Endothelial cell of umbilical vein (primary cell): ENCODE measurements at regions not wholly inside any gene's neighbourhood (a gene's known extent, or its start where the extent isn't known, plus 50 kb on each side); places are given as distances from the start of the nearest gene placed in this dataset.

ENCODE experiments used
- BruUV-seq: library from RNA; stranded (reverse); fragments of 400-500 nt; replicated peaks from 2 replicates; lab custom pipeline; 2021; lab: Mats Ljungman, UMichigan
- CTCF ChIA-PET: fragments of 300-600, 350-600 bp; sonication (Branson Sonifier 250); formaldehyde crosslinking; loops from one replicate; lab custom pipeline; 2021; ENCODE audit warnings: antibody characterized with exemption, inconsistent platforms; lab: Charles Lee
- POLR2A ChIA-PET: fragments of 300-600, 350-600 bp; sonication (Branson Sonifier 250); formaldehyde crosslinking; loops from one replicate; lab custom pipeline; 2021; ENCODE audit warnings: antibody characterized with exemption, inconsistent platforms; lab: Charles Lee
- DNase-seq: peaks from one replicate; pipeline ENCODE4 v3.0.0-alpha.2; 2011; ENCODE audit warnings: low read depth, low spot score
- FAIRE-seq: peaks from 2 replicates; lab custom pipeline; 2011; peaks lifted over from hg19 to GRCh38; lab: Jason Lieb, UNC
- H2AFZ ChIP-seq: 2 replicates; pipeline ENCODE4 v1.6.0; 2012; ENCODE audit warnings: low read depth, low read length, control low read depth, inconsistent platforms
- H3K27ac ChIP-seq: 2 replicates; pipeline ENCODE4 v1.5.1; 2011; ENCODE audit warnings: low read depth, mild to moderate bottlenecking, control low read depth, low read length, moderate library complexity; ENCODE audit not compliant: insufficient read depth
- H3K27me3 ChIP-seq, 2 experiments: 2 replicates each; pipeline versions ENCODE4 v1.6.0 to v1.6.1; 2011; ENCODE audit warnings: low read length in 2 of 2, mixed read lengths in 1 of 2; ENCODE audit not compliant: control insufficient read depth in 2 of 2, insufficient read depth in 2 of 2
- H3K36me3 ChIP-seq, 2 experiments: 2 replicates in 1 of 2; 3 replicates in 1 of 2; pipeline ENCODE4 v1.5.1; 2011; ENCODE audit warnings: low read length in 2 of 2, mild to moderate bottlenecking in 1 of 2, moderate library complexity in 1 of 2; ENCODE audit not compliant: control insufficient read depth in 2 of 2, insufficient read depth in 2 of 2; ENCODE audit errors: extremely low read depth in 1 of 2
- H3K4me1 ChIP-seq: 3 replicates; pipeline ENCODE4 v1.5.1; 2011; ENCODE audit warnings: mild to moderate bottlenecking, low read length; ENCODE audit not compliant: control insufficient read depth, insufficient read depth; ENCODE audit errors: extremely low read depth
- H3K4me2 ChIP-seq: 2 replicates; pipeline ENCODE4 v1.6.1; 2011; ENCODE audit warnings: low read length, control low read depth, mixed read lengths; ENCODE audit not compliant: insufficient read depth
- H3K4me3 ChIP-seq, 3 experiments: fragments of 200-600 bp in 1 of 3; sonication (generic), shearing (Covaris generic) in 1 of 3; replicated peaks in 1 of 3; 2 replicates each; pipeline ENCODE4 v1.5.1; 2011 to 2016; ENCODE audit warnings: control low read depth in 3 of 3, low read length in 3 of 3, mild to moderate bottlenecking in 2 of 3, inconsistent platforms in 1 of 3, low read depth in 1 of 3, moderate library complexity in 1 of 3; ENCODE audit not compliant: insufficient read depth in 1 of 3
- H3K79me2 ChIP-seq: 2 replicates; pipeline ENCODE4 v1.6.0; 2012; ENCODE audit warnings: low read length, inconsistent platforms; ENCODE audit not compliant: control insufficient read depth, insufficient read depth
- H3K9ac ChIP-seq: replicated peaks from 2 replicates; pipeline ENCODE3; 2011; ENCODE audit warnings: low read length, control low read depth; ENCODE audit not compliant: insufficient read depth; ENCODE audit errors: extremely low read depth
- H3K9me1 ChIP-seq: replicated peaks from 3 replicates; pipeline ENCODE4 v1.6.0; 2011; ENCODE audit warnings: mild to moderate bottlenecking, low read length; ENCODE audit not compliant: control insufficient read depth, insufficient read depth; ENCODE audit errors: extremely low read depth
- H3K9me3 ChIP-seq: replicated peaks from 2 replicates; pipeline ENCODE4 v1.5.1; 2012; ENCODE audit warnings: low read length, inconsistent platforms; ENCODE audit not compliant: control insufficient read depth, insufficient read depth
- H4K20me1 ChIP-seq: replicated peaks from 2 replicates; pipeline ENCODE3; 2011; ENCODE audit warnings: mild to moderate bottlenecking, low read length; ENCODE audit not compliant: control insufficient read depth, insufficient read depth; ENCODE audit errors: extremely low read depth
- CTCF ChIP-seq, 2 donors: IDR thresholded peaks; 1 replicate in 1 of 2; 2 replicates in 1 of 2; pipeline ENCODE4 v1.5.1; 2011; ENCODE audit warnings: low read length in 2 of 2, mild to moderate bottlenecking in 2 of 2, moderate library complexity in 2 of 2, control low read depth in 1 of 2, inconsistent platforms in 1 of 2, low read depth in 1 of 2; ENCODE audit not compliant: insufficient read depth in 1 of 2; ENCODE audit errors: extremely low read depth in 1 of 2
- EZH2 ChIP-seq: IDR thresholded peaks from 2 replicates; pipeline ENCODE4 v1.6.1; 2012; ENCODE audit warnings: borderline replicate concordance, low read depth, mild to moderate bottlenecking, moderate library complexity, low read length, inconsistent platforms; ENCODE audit not compliant: severe bottlenecking
- FOS ChIP-seq: IDR thresholded peaks from 2 replicates; pipeline ENCODE4 v1.6.1; 2011; ENCODE audit warnings: mild to moderate bottlenecking, low read length, moderate library complexity, borderline replicate concordance; ENCODE audit not compliant: insufficient read depth
- GATA2 ChIP-seq: IDR thresholded peaks from 2 replicates; pipeline ENCODE4 v1.7.0; 2011; ENCODE audit warnings: low read depth, mild to moderate bottlenecking, moderate library complexity, mixed read lengths, low read length; ENCODE audit not compliant: insufficient read length, insufficient read depth
- JUN ChIP-seq: IDR thresholded peaks from 2 replicates; pipeline ENCODE4 v1.6.1; 2011; ENCODE audit warnings: borderline replicate concordance, low read depth; ENCODE audit not compliant: insufficient read length, insufficient read depth
- MAX ChIP-seq: IDR thresholded peaks from 2 replicates; pipeline ENCODE4 v1.6.1; 2011; ENCODE audit not compliant: insufficient read depth, insufficient read length
- MYC ChIP-seq: IDR thresholded peaks from one replicate; pipeline ENCODE4 v1.6.1; 2011; ENCODE audit warnings: mild to moderate bottlenecking, low read depth, low read length
- POLR2A ChIP-seq: IDR thresholded peaks from 2 replicates; pipeline ENCODE4 v1.6.1; 2012; ENCODE audit warnings: low read depth, mild to moderate bottlenecking, control low read depth, low read length
- POLR2AphosphoS5 ChIP-seq: IDR thresholded peaks from 2 replicates; pipeline ENCODE4 v1.6.1; 2012; ENCODE audit warnings: low read depth, mild to moderate bottlenecking, control low read depth, low read length, moderate library complexity; ENCODE audit not compliant: insufficient read depth
- dilution Hi-C: fragments of 300-500 bp; cut with MboI; formaldehyde crosslinking; loops from one replicate; pipeline ENCODE4 v1.15.0; 2019; ENCODE audit warnings: low sequenced_read_pairs; ENCODE audit not compliant: extremely low pct_ligation_motif_present
- intact Hi-C: fragments of 100-400 bp; cut with micrococcal nuclease; formaldehyde crosslinking; loops from one replicate; pipeline ENCODE4 v1.10.0; 2022

GRCh38 chr15:62431008-62431797, 266.1 kb upstream of the C2CD4B start:
- BruUV-seq: no TSS peak
- no peak for DNase-seq
- no peaks in the 10 kb centered on the region for H3K79me2 ChIP-seq
- H3K27me3 ChIP-seq: no peaks in the 10 kb centered on the region
- H3K4me3 ChIP-seq: no peak overlapping the region
- intact Hi-C loops (no loop called here), dilution Hi-C loops (no loop called here)
- no peak for FAIRE-seq
- no peak overlapping the region for H3K4me2 ChIP-seq
- no peaks in the 10 kb centered on the region for H3K9me1 ChIP-seq
- no peak overlapping the region for H3K27ac ChIP-seq
- no peaks in the 10 kb centered on the region for H3K4me1 ChIP-seq
- ChIA-PET CTCF (no interaction called here), POLR2A (no interaction called here)
- H3K36me3 ChIP-seq: no peaks in the 10 kb centered on the region
- no peaks in the 10 kb centered on the region for H4K20me1 ChIP-seq
- no peak overlapping the region for H3K9ac ChIP-seq
- no peak overlapping the region for H2AFZ ChIP-seq
- TF ChIP-seq FOS: no peak
- TF ChIP-seq POLR2AphosphoS5: no peak
- TF ChIP-seq MAX: no peak
- TF ChIP-seq POLR2A: no peak
- no peak for TF ChIP-seq GATA2
- TF ChIP-seq CTCF (IDR thresholded peaks at IDR 0.05; ENCODE audit: extremely low read depth in 1 of 2, insufficient read depth in 1 of 2, low read depth in 1 of 2, low read length in 2 of 2): no peak
- no peak for TF ChIP-seq EZH2
- no peak for TF ChIP-seq MYC
- TF ChIP-seq JUN: no peak
- H3K9me3 ChIP-seq: no peaks in the 10 kb centered on the region
